ENCODE measurements at regions not wholly inside any gene's neighbourhood (a gene's known extent, or its start where the extent isn't known, plus 50 kb on each side); places are given as distances from the start of the nearest gene placed in this dataset.

DNA sequence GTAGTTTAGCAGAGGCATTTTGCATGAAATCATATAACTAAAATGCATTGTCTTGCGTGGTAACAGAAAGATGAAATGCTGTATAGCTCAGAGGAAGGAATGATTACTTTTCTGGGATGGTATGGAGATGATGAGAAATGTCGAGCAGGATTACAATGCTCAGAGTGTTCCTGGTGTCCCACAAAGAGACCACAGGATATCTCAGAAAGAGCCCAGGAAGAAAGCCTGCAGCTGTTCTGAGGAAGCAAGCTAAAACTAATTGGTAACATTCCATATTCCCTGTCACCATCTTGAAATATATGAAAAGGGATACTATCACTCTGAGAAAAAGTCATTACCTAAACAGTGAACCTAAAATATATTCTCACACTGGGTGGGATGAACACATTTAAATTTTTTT is 233.1 kb downstream of the POU4F1 start:
- TF ChIP-seq CTCF (conservative IDR thresholded peaks at IDR 0.05; ENCODE audit: low read depth, low read length), result no peak
- TF ChIP-seq EZH2 (IDR thresholded peaks at IDR 0.05; ENCODE audit: borderline replicate concordance, low read depth, low read length, poor library complexity, severe bottlenecking), result no peak
